ENCODE measurements at regions not wholly inside any gene's neighbourhood (a gene's known extent, or its start where the extent isn't known, plus 50 kb on each side); places are given as distances from the start of the nearest gene placed in this dataset.
A peak's percentile ranks its signal among the peaks of the same experiment; 100 is the strongest.
"Not testable (repeated sequence)": the region's sequence is repeated elsewhere in the genome, so short reads cannot be mapped to it uniquely, and the experiment has no call there.

DNA sequence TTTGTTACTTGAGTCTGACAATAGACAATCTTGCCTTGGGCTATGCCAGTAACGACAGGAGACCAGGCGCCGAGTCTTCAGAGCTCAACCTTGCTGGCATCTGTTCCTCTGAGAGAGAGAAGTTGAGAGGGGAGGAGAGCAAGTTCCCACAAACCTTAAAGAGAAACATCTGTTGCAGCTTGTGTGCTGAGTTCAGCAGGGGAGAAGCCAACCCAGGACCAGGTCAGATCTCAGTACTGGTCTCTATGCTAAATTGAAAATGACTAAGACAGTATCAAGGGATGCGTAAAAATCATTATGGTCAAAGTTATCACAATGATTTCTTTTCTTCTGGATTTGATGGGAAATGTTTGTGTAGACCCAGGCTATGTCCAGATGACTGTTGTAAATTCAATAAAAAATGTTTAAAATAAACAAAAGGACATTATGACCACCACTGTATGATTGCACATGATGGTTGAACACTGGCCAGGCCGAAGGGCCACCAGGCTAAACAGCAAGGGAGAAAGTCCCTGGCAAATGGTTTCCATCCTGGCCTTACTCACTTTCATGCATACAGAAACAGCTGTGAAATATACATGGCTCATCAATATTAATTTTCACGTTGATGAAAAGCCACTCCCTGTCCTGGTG, 100.3 kb upstream of the PMAIP1 start:
- DNase-seq: no peak

DNA sequence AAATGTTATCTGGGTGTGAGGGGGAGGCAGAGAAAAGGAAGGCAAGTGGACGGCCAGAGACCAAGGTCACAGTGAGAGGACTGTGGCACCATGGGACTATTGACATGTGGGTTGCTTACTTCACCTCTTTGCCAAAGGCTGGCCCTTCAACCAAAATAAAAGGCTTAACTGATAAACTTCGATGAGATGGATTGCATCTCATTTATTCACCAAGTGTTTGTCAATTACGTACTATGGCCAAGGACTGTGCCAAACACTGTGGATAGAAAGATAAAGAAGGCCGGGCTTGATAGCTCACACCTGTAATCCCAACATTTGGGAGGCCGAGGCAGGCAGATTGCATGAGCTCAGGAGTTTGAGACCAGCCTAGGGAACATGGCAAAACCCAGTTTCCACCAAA, 98.7 kb upstream of the CCBE1 start:
- no peak for DNase-seq

DNA sequence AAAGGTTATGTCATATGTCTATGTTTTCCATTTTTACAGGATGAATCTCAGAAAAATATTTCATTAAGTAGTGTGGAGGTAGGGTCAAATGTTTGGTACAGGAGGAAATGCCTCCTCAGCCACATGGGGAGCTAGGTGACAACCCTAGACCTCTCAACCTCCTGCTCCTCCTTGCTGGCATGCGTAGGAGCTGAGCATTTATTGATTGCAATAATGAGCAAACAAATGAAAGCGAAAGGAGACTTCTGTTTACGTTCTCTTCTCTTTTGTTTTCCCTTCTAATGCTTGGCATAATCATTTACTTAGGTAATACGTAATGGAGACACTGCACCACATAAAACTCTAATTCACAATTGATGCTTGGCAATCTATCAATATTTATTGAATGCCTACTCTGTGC, 95.1 kb upstream of the CCBE1 start:
- no peak for DNase-seq

DNA sequence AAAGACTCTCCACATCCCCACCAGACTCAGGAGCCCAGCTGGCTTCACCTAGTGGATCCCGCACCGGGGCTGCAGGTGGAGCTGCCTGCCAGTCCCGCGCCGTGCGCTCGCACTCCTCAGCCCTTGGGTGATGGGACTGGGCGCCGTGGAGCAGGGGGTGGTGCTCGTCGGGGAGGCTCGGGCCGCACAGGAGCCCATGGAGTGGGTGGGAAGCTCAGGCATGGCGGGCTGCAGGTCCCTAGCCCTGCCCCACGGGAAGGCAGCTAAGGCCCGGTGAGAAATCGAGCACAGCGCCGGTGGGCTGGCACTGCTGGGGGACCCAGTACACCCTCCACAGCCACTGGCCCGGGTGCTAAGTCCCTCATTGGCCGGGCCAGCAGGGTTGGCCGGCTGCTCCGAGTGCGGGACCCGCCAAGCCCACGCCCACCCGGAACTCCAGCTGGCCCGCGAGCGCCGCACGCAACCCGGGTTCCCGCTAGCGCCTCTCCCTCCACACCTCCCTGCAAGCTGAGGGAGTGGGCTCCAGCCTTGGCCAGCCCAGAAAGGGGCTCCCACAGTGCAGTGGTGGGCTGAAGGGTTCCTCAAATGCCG, 93.2 kb upstream of the CCBE1 start:
- not testable (repeated sequence) for DNase-seq

DNA sequence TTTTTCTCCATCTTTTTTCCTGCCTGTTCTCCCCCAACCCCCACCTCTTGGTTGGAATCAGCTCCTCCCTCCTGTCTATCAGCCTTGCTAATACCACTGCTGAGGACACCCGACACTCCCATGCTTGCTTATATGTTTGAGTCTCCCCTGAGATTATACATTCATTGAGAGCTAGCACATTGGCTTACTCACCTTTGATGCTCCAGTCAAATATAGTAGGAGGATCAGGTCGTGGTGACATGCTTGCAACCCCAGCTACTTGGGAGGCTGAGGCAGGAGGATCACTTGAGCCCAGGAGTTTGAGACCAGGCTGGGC, 91.5 kb upstream of the CCBE1 start:
- DNase-seq: no peak

DNA sequence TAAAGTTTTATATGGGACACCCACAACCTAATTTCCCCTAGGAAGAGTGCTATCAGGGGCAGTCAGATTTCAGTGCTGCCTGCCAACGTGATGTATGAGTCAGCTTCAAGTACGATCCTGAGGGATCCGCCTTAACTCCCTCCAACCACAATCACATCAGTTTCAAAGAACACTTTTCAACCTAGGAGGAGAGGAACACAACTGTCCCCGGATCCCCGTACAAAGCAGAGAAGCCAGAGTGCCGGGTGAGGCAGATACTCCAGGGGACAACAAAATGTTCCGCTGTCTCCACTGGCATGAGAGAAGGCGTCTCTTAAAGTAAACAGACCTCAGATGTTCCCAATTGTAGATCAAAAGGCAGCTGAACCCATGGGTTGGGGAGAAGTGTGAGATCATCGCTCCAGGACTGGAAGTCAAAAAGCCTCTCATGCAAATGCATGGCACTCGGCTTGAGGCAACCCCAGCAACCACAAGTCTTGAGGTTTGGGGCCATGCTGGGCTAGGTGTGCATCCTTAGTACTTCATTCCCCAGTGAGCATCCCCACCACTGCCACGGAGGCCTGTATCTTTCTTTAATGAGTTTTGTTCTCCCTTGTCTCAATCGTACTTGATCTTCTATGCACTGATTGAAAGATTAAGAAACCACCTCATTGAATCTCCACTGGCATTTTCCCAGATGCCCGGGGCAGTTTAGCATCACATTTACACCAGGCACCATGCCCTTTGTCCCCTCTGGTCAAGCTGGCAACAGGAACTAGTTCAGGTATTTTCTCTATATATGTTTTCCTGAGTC, 91.0 kb upstream of the CCBE1 start:
- no peak for DNase-seq

DNA sequence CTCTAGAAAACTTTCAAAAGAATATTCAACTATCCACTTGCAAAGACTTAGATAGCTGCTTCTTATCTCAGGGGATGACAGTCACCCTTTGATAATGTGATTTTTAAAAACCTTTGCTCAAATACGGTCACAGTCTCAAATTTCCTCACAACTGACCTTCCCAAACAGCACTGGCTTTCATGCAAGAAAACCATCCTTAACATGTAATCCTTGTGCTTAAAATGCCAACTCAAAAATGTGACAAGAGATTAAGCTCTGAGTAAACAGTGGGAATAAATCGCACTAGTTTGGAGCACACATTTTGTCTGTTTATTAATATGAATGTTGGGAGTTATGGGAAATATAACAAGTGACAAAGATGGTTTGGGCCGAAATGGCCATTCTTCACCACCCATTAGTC, 87.5 kb upstream of the CCBE1 start:
- no peak for DNase-seq

DNA sequence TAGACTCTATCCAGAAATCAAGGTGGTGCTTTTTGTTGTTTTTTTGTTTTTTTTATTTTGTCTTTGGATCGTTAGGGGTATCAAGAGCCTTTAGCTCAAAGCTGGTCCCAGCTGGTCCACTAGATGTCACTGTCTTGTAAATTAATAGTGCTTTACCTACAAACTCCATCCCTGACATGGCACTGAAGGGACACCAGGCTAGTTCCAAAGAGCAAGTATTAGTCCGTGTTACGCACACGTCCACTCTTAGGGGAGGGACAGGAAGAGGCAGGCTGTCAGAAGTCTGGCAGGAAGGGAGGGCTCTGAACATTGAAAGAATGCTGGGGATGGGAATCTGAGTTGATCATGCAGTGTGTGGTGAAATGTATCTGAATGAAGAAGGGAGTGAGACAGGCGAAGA, 85.9 kb upstream of the CCBE1 start:
- peak; percentile 8 for DNase-seq

DNA sequence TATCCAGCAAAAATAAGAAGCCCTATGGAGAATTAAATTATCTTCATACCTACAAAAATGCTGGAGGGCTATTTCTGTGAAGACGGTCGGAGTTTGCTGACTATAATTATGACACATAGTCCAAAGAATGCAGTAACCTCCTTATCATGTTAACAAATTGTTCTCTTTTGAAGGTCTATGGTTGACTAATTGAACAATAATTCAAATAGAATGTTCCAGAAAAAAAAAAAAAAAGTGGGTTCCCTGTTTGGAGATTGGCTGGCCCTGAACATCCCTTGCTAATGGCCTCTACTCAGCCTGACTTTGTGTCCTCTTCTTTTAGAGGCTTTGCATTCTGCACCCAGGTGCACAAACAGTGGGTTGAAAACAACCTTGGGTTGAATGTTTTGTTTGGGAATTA, 82.8 kb upstream of the CCBE1 start:
- no peak for DNase-seq

DNA sequence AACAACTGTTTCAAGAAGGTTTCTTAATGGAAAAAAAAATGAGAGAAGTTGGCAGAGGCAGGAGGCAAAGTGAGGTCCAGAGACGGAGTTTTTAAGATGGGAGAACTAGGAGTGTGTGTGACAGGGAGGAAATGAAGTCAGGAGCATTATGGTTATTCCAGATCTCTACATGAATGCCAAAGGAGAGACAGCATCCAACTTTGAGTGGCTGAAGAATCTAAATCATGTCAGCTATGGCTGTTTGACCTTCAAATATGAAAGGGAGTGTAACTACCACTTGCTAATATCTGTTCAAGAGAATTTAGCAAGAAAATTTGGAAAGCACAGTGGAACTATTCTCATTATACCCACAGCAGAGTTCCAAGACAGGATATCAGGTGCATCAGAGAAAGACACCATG, 81.2 kb upstream of the CCBE1 start:
- DNase-seq: no peak

DNA sequence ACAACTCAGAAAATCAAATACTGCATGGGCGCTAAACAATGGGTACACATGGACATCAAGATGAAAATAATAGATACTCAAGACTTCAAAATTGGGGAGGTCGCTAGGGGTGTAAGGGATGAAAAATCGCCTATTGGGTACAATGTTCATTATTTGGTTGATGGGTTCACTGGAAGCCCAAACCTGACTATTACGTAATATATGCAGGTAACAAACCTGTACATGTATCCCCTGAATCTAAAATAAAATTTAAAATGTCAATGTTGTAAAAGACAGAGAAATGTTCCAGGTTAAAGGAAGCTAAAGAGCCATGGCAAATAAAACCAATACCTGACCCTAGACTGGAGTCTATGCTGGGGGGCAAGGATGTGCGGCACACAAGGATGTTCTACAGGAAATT, 80.4 kb upstream of the CCBE1 start:
- no peak for DNase-seq

DNA sequence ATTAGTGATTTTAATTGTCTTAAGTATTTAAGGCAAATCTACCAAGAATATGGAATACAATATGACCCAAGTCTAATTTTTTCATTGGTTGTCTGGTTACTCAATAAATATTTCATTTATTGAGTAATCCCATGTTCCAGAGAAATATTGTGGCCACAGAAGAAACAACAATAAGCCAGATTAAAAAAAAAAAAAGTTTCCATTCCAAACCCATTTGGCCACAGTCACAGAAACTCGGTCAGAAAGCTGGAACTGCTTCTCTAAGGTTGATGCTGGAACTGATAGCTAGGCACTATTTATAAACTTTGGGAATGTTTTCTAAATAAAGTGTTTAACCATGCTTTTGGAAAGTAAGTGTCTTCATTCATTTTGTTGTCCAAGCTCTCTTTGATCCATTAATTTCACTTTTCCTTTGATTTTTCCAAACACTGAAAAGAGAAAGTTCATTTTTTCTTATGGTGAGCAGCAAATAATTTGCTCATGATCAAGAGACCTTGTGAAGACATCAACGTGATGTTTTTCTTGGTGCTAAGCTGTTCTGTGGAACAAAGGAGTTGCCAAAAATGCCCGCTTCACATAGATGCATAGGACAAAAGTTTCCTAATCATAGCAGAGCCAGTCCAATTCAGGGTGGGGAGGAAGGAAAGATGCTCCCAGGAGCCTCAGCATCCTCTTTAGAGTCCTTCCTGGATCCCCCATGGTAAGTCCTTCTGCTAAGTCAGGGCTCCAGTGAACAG, 72.1 kb upstream of the CCBE1 start:
- no peak for DNase-seq

DNA sequence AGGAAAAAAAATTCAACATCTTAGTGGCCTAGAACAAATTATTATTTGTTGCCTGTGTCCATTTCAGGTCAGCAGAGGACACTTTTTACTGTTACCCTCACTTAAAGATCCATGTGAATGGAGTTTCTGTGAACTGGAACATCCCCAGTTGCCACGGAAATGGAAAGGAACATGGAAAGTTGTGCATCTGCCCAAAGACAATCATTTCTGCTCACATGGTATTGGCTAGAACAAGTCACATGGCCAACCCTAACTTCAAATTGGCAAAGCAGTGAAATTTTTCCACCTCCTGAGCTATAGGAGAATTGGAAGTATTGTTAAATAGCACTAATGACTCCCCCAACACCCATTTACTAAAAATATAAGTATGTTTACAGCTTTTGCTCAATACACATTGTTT, 71.2 kb upstream of the CCBE1 start:
- no peak for DNase-seq

DNA sequence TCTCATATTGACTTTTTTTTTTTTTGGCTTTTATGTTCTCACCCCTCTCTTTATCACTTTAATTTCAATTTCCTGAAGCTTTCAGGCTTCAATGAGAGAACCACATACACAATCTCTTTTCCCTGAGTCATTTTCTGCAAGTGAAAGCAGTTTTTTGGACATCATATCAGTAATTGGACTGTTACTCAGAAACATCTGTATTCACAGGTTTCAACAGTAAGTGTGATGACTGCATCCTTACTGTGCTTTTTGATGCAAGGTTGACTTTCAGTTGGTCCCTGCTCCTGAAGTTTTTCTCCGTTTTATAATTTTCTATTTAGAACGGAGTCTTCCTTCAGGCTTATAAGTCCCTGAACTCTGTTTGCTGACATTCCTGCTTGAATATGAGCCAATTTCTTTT, 70.5 kb upstream of the CCBE1 start:
- DNase-seq: no peak

DNA sequence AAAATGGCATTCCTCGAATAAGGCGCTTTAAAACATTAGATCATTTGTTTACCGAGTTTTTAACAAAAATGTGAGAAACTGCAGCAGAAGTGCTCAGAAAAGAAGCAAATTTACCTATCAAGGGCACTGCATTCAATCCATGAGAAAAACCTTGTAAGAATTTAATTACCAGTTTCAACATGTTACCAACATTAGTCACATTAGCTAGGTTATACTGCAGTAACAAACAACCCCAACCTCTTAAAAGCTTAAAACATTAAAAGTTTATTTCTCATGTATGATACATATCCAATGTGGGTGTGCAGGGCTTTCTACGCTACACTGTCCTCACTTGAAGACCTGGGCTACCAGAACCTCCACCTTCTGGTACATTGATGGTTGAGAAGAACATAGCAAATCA, 68.1 kb upstream of the CCBE1 start:
- DNase-seq: no peak

DNA sequence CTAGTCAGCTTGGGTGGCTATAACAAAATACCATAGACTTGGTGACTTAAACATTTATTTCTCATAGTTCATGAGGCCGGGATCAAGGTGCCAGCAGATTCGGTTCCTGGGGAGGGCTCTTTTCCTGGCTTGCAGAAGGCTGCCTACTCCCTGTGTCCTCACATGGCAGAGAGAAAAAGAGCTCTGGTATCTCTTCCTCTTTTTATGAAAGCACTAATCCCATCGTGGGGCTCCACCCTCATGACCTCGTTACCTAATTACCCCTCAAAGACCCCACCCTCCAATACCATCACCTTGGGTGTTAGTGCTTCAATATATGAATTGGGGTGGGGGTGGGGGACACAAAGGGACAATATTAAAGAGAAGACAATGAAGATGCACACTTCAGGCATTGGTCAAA, 67.1 kb upstream of the CCBE1 start:
- DNase-seq: no peak

DNA sequence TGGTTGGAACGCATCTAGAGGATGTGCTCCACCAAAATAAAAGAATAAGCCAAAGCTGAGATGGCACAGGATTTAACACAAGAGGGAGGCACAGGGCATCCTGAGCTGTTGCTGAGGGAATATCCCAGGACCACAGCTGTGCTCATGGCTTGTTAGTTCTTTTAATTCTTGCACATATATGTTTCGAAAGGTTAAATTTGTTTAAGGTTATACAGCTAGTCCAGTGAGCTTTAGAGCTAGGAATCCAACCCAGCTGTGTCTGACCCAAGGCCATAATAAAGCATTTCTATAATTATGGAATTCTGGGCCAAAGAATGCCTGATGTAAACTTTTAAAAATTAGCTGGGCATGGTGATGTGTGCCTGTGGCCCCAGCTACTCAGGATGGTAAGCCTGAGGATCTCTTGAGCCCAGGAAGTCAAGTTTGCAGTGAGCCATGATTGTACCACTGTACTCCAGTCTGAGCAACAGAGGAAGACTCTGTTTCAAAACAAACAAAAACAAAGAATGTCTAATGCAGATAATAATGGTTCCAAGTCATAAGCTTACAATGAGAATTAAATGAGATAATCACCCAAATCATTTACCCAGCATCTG, 66.4 kb upstream of the CCBE1 start:
- DNase-seq: no peak

DNA sequence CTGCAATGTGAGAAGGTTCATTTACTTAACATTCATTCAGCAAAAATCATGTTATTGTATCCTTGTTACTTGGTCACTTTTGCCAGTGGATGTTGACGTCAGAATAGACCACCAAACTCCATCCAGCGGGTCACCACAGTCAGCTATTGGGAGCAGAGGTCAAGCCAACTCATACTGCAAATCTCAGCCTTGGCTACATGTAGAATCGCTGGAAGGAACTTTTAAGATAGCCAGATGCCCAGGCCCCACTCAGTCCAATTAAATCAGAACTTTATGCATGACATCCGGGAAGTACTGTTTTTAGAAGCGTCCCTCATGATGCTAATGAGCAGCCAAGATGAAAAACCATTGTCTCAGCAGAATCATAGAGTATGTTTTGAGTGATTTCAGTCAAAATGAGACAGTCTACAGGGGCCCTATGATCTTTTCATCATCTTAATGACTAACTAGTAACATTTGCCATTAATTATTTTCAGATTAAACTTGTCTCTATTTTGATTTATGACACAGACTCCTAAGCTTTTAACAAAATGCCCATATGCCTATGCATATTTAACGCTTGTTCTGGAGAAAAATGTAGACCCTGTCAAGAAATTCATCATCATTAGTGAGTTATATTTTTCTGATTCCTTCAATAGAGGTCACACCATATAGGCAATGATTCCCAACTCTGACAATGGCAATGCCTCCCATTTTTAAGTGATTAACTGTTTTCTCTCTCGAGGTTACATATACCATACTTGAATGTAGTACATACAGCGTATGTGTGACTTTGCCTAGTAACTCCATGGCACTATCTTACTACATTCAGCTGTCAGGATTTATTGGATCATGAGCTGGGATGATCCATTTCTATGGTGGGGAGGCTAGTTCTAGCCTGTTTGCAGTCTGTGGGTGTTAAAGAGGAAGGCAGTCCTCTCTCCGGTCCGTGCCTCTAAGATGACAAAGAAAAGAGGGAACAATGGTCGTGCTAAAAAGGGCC, 63.7 kb upstream of the CCBE1 start:
- DNase-seq: no peak

DNA sequence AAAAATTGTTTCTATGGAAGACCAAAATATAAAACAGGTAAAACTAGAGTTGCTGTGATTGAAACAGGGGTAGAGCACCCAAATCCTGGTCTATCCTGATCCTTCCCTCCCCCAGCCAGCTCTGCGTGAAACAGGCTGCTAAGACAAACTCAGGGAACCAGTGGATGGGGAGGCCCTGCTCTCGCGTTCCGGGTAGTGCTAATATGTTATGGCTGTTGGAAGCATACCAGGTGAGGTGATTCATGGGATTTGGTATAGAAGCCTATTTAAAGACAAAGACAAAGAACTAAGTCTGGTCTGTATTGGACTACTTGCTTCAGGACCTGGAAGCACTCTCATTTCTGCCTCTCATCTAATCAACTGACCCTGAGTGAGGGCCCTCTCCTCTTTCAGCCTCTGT, 63.0 kb upstream of the CCBE1 start:
- no peak for DNase-seq

DNA sequence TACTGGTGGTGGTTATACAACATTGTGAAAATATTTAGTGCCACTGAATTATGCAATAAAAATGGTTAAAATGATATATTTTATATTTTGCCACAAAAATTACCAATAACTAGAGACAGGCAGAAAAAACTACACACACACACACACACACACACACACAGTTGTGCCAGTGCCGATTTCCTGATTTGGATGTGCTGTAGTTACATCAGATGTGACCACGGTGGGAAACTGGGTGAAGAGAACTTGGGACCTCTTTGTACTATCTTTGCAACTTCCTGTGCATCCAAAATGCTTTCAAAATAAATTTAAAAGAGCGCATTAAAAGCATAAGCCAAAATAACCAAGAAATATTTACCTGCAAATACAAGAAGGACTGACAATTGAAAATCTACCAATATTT, 61.6 kb upstream of the CCBE1 start:
- DNase-seq: no peak

DNA sequence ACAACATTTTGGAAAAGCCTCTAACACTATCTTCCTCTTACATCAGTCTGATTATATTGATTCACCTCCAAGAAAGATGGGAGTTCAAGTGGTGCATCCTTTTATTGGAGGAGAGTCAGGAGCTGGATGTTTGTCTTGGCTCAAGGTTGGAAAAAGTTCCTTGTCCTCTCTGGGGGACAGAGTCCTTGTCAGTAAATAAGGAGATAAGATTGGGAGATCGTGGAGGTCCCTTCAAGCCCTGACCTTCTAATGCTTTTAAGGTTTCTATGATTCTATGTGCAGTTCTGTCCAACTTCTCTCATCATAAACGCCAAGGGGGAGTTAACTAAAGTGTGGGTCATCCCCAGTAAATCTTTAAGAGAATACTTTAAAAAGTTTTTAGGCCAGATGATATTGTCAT, 60.9 kb upstream of the CCBE1 start:
- DNase-seq: no peak

DNA sequence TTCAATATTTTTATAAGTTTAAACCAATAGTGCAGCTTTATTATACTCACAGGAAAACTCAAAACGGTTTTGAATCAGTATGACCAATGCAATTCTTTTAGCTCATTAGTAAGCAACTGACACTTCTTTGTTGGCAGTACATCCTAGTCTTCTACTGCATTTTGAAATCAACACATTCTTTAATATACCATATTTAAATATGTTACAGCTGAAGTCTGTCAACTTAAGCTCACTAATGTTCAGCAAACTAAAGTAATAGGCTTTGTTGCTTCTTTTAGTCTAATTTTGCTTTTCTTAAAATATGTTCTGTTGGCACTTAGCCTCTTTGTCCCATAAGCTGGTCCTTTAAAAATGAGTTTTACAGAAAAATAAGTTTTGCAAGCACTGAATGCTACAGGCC, 55.4 kb upstream of the CCBE1 start:
- no peak for DNase-seq

Measured in inflammatory macrophage treated with lipopolysaccharide for 4 hours (primary cell).